Fibroblast of pulmonary artery (primary cell): ENCODE measurements at regions not wholly inside any gene's neighbourhood (a gene's known extent, or its start where the extent isn't known, plus 50 kb on each side); places are given as distances from the start of the nearest gene placed in this dataset.

Source experiments
- DNase-seq: peaks from one replicate; pipeline ENCODE4 v3.0.0-alpha.2; 2010; ENCODE audit warnings: low read depth
- H3K4me3 ChIP-seq: replicated peaks from 2 replicates; pipeline ENCODE4 v1.5.1; 2011; ENCODE audit warnings: low read depth, mild to moderate bottlenecking, control low read depth, low read length, moderate library complexity
- TF ChIP-seq, protein P1 (sequence below): IDR thresholded peaks from 2 replicates; pipeline ENCODE4 v1.5.1; 2011; ENCODE audit warnings: mild to moderate bottlenecking, control low read depth, low read length, inconsistent platforms; ENCODE audit errors: missing control alignments

DNA sequence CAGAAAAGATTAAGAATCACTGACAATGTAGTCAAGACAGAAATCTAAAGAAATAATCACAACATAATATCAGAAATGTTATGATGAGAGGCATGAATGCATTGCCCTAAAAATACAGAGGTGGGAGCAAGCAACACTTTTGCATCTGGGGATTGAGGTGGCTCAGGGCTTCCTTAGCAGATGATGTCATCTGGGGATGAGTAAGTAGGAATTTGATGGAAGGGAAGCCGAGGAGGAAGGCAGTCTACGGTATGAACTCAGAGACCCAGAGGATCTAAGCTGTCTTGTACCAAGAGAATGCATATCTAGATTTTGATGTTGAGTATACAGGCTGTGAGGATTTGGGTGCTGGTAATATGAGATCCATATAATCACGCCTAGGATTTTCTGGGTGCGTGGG, 193.0 kb upstream of the SNX19 start:
- no peak overlapping the region for H3K4me3 ChIP-seq
- DNase-seq: peak; percentile 1
- TF ChIP-seq, protein P1, sequence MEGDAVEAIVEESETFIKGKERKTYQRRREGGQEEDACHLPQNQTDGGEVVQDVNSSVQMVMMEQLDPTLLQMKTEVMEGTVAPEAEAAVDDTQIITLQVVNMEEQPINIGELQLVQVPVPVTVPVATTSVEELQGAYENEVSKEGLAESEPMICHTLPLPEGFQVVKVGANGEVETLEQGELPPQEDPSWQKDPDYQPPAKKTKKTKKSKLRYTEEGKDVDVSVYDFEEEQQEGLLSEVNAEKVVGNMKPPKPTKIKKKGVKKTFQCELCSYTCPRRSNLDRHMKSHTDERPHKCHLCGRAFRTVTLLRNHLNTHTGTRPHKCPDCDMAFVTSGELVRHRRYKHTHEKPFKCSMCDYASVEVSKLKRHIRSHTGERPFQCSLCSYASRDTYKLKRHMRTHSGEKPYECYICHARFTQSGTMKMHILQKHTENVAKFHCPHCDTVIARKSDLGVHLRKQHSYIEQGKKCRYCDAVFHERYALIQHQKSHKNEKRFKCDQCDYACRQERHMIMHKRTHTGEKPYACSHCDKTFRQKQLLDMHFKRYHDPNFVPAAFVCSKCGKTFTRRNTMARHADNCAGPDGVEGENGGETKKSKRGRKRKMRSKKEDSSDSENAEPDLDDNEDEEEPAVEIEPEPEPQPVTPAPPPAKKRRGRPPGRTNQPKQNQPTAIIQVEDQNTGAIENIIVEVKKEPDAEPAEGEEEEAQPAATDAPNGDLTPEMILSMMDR: no peak

DNA sequence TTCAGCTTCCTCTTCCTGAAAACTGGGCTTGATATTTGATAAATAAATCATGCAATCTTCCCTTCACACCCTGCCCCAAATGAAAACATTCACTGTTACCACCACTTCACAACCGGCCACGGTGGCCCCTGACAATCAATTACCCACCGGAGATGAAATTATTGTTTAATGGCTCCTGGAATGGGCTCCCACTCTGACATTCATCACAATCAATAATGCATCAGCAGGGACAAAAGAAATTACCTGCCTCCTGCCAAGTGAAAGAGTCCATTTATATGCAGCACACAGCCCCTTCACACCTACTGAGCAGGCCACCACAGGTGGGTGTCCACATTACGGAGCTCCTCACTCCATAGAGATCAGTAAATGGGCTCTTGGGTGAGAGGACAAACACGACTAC, 193.5 kb upstream of the SNX19 start:
- DNase-seq: no peak
- no peak overlapping the region for H3K4me3 ChIP-seq
- TF ChIP-seq, protein P1: no peak

DNA sequence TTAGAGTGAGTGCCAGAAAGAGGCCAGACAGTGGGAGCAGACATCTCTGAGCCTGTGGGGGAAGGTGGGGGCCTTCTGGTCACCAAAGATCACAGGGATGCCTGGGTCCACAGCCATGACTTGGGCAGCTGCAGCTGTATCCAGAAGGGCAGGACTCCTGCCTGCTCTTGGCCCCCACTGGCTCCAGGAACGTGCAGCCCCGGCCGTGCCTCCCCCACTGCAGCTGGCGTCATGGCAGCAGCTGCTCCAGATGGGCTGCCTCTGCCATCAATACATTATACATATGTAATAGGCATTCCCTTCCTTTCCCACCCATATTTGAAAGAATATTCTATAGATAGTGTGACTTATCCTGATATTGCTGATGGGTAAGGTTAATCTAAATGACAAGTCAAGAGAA, 195.5 kb upstream of the SNX19 start:
- DNase-seq: no peak
- TF ChIP-seq, protein P1: no peak
- H3K4me3 ChIP-seq: no peak overlapping the region

DNA sequence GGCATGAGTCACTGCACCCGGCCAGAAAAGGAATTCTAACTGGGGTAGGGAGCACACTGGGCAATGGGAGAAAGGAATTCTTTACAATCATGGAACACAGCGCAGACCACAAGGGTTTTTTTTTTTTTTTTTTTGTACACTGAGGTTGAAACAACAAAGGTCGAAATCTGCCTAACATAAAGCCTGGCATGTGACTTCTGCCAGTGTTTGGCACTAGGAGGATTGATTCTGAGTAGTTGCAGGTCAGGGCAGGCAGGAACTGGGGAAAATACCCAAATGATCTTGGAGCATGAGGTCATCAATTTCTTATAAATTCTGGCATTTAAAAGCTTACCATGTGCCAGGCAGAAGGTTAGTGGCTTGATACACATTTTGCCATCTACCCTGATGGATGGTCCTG, 202.0 kb upstream of the SNX19 start:
- TF ChIP-seq, protein P1: no peak

DNA sequence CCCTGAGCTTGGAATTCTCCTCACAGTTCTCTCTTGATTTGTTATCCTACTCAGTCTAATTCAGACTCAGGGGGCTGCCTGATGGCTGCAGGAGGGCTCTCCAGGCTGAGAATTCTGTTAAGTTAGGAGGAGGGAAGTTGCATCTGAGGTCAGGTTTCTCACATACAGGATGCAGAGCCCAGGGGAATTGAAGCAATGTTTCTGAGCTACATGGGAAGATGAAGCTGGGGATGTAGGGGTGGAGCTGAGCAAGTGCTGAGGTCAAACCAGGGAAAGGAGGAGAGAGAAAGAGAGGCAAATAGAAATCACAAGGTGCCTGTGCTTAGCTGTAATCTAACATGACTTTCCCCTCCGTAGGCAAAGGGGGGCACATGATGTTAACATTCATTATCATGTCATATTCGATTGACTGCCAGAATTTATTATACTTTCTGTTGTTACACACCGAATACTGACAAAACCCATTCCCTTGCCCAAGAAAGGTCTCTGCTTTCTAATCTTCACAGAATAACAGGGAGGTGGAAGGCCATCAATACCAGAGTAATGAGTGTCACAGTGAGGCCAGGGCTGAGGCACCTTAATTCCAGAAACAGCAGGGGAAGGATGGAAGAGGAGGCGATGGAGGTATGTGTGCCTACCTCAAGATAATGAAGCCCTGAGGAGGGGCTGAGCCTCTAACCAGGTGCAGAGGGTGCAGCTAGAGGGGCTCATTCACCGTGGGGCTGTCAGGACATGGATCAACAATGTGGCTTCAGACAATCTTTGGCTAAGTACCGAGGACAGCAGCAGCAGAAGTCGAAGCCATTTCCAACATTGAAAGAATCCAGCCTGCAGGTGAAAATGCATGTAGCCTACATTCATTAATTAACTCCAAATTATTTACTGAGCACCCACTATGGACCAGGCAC, 205.4 kb upstream of the SNX19 start:
- no peak overlapping the region for H3K4me3 ChIP-seq
- TF ChIP-seq, protein P1: no peak
- no peak for DNase-seq

More for the DNA sequence above, 202.0 kb upstream of the SNX19 start:
- no peak overlapping the region for H3K4me3 ChIP-seq
- DNase-seq: no peak

DNA sequence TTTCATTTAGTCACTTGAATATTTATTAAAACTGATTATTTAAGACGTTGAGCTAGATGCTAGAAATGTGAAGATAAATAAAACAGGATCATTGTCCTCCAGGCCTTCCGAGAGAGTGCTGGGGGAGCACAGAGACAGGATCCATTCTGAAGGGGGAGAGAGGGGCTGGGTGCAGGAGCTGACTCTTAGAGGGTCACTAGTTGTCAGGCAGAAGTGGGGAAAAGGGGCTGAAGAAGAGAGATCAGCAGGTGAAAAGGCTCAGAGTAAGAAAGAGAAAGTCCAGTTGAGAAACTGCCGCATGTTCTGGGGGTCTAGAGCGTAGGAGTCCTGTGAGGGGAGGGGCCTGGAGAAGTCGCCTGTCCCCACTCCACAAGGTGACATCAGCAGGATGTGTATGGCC, 206.2 kb upstream of the SNX19 start:
- TF ChIP-seq, protein P1: no peak
- DNase-seq: no peak

DNA sequence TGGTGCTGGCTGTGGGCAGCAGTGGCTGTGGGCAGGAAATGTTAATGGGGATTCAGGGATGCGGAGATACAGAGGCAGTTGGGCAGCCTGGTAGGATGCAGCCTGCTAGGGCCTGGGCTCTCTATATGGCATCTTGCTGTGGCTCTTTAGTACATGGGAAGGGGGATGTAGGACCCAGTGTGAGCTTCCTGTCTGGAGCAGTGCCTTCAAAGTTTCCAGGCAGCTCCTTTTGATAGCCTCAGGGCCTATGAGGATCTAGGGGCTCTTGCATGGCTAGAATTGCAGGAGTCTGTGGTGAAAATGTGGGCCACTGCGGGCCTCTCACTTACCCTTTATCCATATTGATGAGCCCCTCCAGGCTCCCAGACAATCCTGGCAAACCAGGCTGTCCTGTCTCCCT, 213.2 kb upstream of the SNX19 start:
- TF ChIP-seq, protein P1: no peak
- no peak for DNase-seq

More for the DNA sequence above, 206.2 kb upstream of the SNX19 start:
- no peak overlapping the region for H3K4me3 ChIP-seq

More for the DNA sequence above, 213.2 kb upstream of the SNX19 start:
- H3K4me3 ChIP-seq: no peak overlapping the region
